Caco-2 (cell line): ENCODE measurements at regions not wholly inside any gene's neighbourhood (a gene's known extent, or its start where the extent isn't known, plus 50 kb on each side); places are given as distances from the start of the nearest gene placed in this dataset.

Experiments used
- BruUV-seq: library from RNA; stranded (reverse); fragments of 400-500 nt; replicated peaks from 2 replicates; lab custom pipeline; 2021; lab: Mats Ljungman, UMichigan
- CTCF ChIA-PET: fragments of 300-600 bp; sonication (Branson Sonifier 250); formaldehyde crosslinking; loops from one replicate; lab custom pipeline; 2022; ENCODE audit warnings: antibody characterized with exemption; lab: Charles Lee
- POLR2A ChIA-PET: fragments of 300-600 bp; sonication (Branson Sonifier 250); formaldehyde crosslinking; loops from one replicate; lab custom pipeline; 2022; ENCODE audit warnings: antibody characterized with exemption; lab: Charles Lee
- DNase-seq, 2 experiments: peaks; one replicate each; pipeline versions ENCODE4 v3.0.0 to v3.0.0-alpha.2; 2020 to 2022
- H3K27me3 ChIP-seq: replicated peaks from 2 replicates; pipeline ENCODE4 v1.6.0; 2011; ENCODE audit warnings: low read length; ENCODE audit not compliant: control insufficient read depth, insufficient read depth
- H3K36me3 ChIP-seq: 2 replicates; pipeline ENCODE4 v1.5.1; 2011; ENCODE audit warnings: low read length; ENCODE audit not compliant: control insufficient read depth, insufficient read depth
- H3K4me1 ChIP-seq: fragments of 250-450 bp; sonication (Bioruptor Pico); 2 replicates; pipeline ENCODE4 v1.5.1; 2020; ENCODE audit warnings: mild to moderate bottlenecking
- H3K4me3 ChIP-seq: 2 replicates; pipeline ENCODE4 v1.5.1; 2011; ENCODE audit warnings: low read depth, mild to moderate bottlenecking, control low read depth, low read length
- H3K9me3 ChIP-seq: fragments of 250-450 bp; sonication (Bioruptor Pico); 2 replicates; pipeline ENCODE4 v1.5.1; 2020; ENCODE audit warnings: mild to moderate bottlenecking, moderate library complexity
- H3K27ac Mint-ChIP-seq: one replicate; pipeline ENCODE4 v1.8.0; 2022; ENCODE audit warnings: mixed read lengths; ENCODE audit not compliant: unreplicated experiment
- H3K27me3 Mint-ChIP-seq: one replicate; pipeline ENCODE4 v1.8.0; 2022; ENCODE audit warnings: mixed read lengths; ENCODE audit not compliant: insufficient read depth, unreplicated experiment
- H3K36me3 Mint-ChIP-seq: one replicate; pipeline ENCODE4 v1.8.0; 2022; ENCODE audit warnings: mild to moderate bottlenecking, mixed read lengths; ENCODE audit not compliant: insufficient read depth, unreplicated experiment
- H3K4me1 Mint-ChIP-seq: one replicate; pipeline ENCODE4 v1.8.0; 2022; ENCODE audit warnings: low read depth, mixed read lengths; ENCODE audit not compliant: unreplicated experiment
- H3K4me3 Mint-ChIP-seq: one replicate; pipeline ENCODE4 v1.8.0; 2022; ENCODE audit warnings: mild to moderate bottlenecking, moderate library complexity, mixed read lengths; ENCODE audit not compliant: unreplicated experiment
- H3K9me3 Mint-ChIP-seq: one replicate; pipeline ENCODE4 v1.8.0; 2022; ENCODE audit warnings: mixed read lengths; ENCODE audit not compliant: unreplicated experiment
- CTCF ChIP-seq, 2 experiments: fragments of 200-600 bp in 1 of 2; IDR thresholded peaks; 1 replicate in 1 of 2; 2 replicates in 1 of 2; pipeline versions ENCODE4 v1.5.1 to v1.8.0; 2011 to 2022; ENCODE audit warnings: antibody characterized with exemption in 1 of 2, control low read depth in 1 of 2, inconsistent platforms in 1 of 2, low read depth in 1 of 2, low read length in 1 of 2, mild to moderate bottlenecking in 1 of 2, moderate library complexity in 1 of 2; ENCODE audit not compliant: insufficient read depth in 1 of 2, severe bottlenecking in 1 of 2, unreplicated experiment in 1 of 2
- intact Hi-C: fragments of 100-400 bp; cut with micrococcal nuclease; formaldehyde crosslinking; loops from one replicate; pipeline ENCODE4 v1.10.0; 2022; ENCODE audit not compliant: unreplicated experiment

- no TSS peak for BruUV-seq
- intact Hi-C loops: loop anchor here (1.0 kb wide), 6 partner anchors 8 to 109 kb away; no protein-coding TSS in a partner anchor
- peaks cover 17% of the 10 kb centered on the region for H3K9me3 Mint-ChIP-seq
- CTCF ChIA-PET: interaction anchor here (0.8 to 1.2 kb wide), 2 partner anchors 16 to 55 kb away, joined by 3 to 16 read pairs; no protein-coding TSS in a partner anchor
- peak overlapping the region; percentile 97 for H3K27ac Mint-ChIP-seq
- H3K4me1 Mint-ChIP-seq: peaks cover 13% of the 10 kb centered on the region
- H3K36me3 Mint-ChIP-seq: peaks cover 8% of the 10 kb centered on the region
- H3K36me3 ChIP-seq: no peaks in the 10 kb centered on the region
- H3K27me3 ChIP-seq: no peaks in the 10 kb centered on the region
- DNase-seq: peak; percentile 79 to 80
- POLR2A ChIA-PET: interaction anchor here (1.0 to 2.7 kb wide), 3 partner anchors 32 to 95 kb away, joined by 4 to 23 read pairs (median 9); partner anchors contain the start of gene NABP1
- no peak for TF ChIP-seq CTCF (IDR thresholded peaks at IDR 0.05; ENCODE audit: insufficient read depth in 1 of 2, low read depth in 1 of 2, low read length in 1 of 2, severe bottlenecking in 1 of 2, unreplicated experiment in 1 of 2)
- no peak overlapping the region for H3K4me3 ChIP-seq
- H3K4me1 ChIP-seq: peaks cover 45% of the 10 kb centered on the region
- no peaks in the 10 kb centered on the region for H3K27me3 Mint-ChIP-seq
- H3K9me3 ChIP-seq: no peaks in the 10 kb centered on the region
- H3K4me3 Mint-ChIP-seq: peak overlapping the region; percentile 46
Observed at GRCh38 chr2:191582355-191582754, 95.6 kb upstream of the NABP1 start.

GRCh38 chr2:191591025-191591424 lies 86.9 kb upstream of the NABP1 start:
- Mint-ChIP-seq H3K9me3 (no peaks in the 10 kb centered on the region), H3K27ac (no peak overlapping the region), H3K36me3 (no peaks in the 10 kb centered on the region), H3K4me3 (no peak overlapping the region), H3K4me1 (no peaks in the 10 kb centered on the region), H3K27me3 (no peaks in the 10 kb centered on the region)
- ChIA-PET POLR2A (no interaction called here), CTCF (no interaction called here)
- Histone ChIP-seq H3K9me3 (peaks cover 4% of the 10 kb centered on the region; the same call in 1 of the 2 replicates), H3K4me1 (peaks cover 7% of the 10 kb centered on the region; the same call in 1 of the 2 replicates), H3K36me3 (no peaks in the 10 kb centered on the region), H3K4me3 (no peak overlapping the region), H3K27me3 (no peaks in the 10 kb centered on the region)
- intact Hi-C loops: no loop called here
- TF ChIP-seq CTCF (IDR thresholded peaks at IDR 0.05; ENCODE audit: insufficient read depth in 1 of 2, low read depth in 1 of 2, low read length in 1 of 2, severe bottlenecking in 1 of 2, unreplicated experiment in 1 of 2): no peak
- no peak for DNase-seq
- no TSS peak for BruUV-seq

- Histone ChIP-seq H3K4me3 (no peak overlapping the region), H3K9me3 (peaks cover 4% of the 10 kb centered on the region; the same call in 1 of the 2 replicates), H3K27me3 (no peaks in the 10 kb centered on the region), H3K4me1 (no peaks in the 10 kb centered on the region), H3K36me3 (no peaks in the 10 kb centered on the region)
- TF ChIP-seq CTCF (IDR thresholded peaks at IDR 0.05; ENCODE audit: insufficient read depth in 1 of 2, low read depth in 1 of 2, low read length in 1 of 2, severe bottlenecking in 1 of 2, unreplicated experiment in 1 of 2): no peak
- Mint-ChIP-seq H3K36me3 (no peaks in the 10 kb centered on the region), H3K4me1 (no peaks in the 10 kb centered on the region), H3K27me3 (no peaks in the 10 kb centered on the region), H3K9me3 (no peaks in the 10 kb centered on the region), H3K4me3 (no peak overlapping the region), H3K27ac (no peak overlapping the region)
- ChIA-PET POLR2A (no interaction called here), CTCF (no interaction called here)
- no peak for DNase-seq
- no TSS peak for BruUV-seq
- intact Hi-C loops: no loop called here
Observed at GRCh38 chr2:191593622-191594385, 84.1 kb upstream of the NABP1 start.
